ENCODE measurements at regions not wholly inside any gene's neighbourhood (a gene's known extent, or its start where the extent isn't known, plus 50 kb on each side); places are given as distances from the start of the nearest gene placed in this dataset.

DNA sequence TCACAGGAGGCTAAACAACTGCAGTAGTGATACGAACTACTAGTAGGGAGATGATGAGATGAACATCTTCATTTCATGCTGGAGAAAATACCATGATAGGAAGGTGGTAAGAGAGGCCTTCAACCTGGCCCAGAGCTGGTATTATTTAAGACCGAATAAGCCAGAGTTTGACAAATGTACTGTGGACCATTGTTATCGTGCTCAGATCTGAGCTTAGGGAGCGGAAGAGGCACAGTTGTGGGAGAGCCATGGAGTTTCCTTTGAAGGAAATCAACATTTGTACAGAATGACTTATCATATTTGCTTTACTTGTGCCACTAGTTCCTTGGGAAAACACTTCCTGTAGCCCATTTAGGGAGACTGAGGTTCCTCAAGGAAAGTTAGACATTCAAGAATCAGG lies 260.6 kb upstream of the TNP1 start:
- TF ChIP-seq, protein P1, sequence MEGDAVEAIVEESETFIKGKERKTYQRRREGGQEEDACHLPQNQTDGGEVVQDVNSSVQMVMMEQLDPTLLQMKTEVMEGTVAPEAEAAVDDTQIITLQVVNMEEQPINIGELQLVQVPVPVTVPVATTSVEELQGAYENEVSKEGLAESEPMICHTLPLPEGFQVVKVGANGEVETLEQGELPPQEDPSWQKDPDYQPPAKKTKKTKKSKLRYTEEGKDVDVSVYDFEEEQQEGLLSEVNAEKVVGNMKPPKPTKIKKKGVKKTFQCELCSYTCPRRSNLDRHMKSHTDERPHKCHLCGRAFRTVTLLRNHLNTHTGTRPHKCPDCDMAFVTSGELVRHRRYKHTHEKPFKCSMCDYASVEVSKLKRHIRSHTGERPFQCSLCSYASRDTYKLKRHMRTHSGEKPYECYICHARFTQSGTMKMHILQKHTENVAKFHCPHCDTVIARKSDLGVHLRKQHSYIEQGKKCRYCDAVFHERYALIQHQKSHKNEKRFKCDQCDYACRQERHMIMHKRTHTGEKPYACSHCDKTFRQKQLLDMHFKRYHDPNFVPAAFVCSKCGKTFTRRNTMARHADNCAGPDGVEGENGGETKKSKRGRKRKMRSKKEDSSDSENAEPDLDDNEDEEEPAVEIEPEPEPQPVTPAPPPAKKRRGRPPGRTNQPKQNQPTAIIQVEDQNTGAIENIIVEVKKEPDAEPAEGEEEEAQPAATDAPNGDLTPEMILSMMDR (optimal IDR thresholded peaks at IDR 0.05 in 1 of 3, IDR thresholded peaks at IDR 0.05 in 1 of 3, conservative IDR thresholded peaks at IDR 0.05 in 1 of 3; ENCODE audit: extremely low read depth in 1 of 3, insufficient read depth in 2 of 3, low read length in 3 of 3): no peak
- TF ChIP-seq EZH2 (IDR thresholded peaks at IDR 0.05; ENCODE audit: low read length): no peak

Data from keratinocyte (primary cell).